ENCODE measurements at regions not wholly inside any gene's neighbourhood (a gene's known extent, or its start where the extent isn't known, plus 50 kb on each side); places are given as distances from the start of the nearest gene placed in this dataset.

DNA sequence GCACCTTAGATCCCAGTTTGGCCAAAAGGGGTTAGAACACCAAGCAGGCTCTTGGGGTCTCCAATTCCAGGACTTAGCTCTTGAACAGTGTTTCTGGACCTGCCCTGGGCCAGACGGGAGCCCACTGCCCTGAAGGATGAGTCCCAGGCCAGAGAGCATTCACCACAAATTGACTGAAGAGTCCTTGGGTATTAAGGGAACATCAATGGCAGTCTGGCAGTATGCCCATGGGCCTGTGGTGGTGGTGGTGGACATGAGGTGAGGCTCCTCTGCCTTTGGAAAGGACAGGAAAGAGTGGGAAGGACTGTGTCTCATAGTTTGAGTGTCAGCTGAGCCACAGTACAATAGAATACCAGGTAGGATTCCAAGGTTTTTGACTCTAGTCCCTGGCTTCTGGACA is 960.0 kb downstream of the DIPK2A start:
- TF ChIP-seq CTCF (IDR thresholded peaks at IDR 0.05) (no peak), POLR2AphosphoS5 (IDR thresholded peaks at IDR 0.05) (no peak)
